ENCODE measurements at regions not wholly inside any gene's neighbourhood (a gene's known extent, or its start where the extent isn't known, plus 50 kb on each side); places are given as distances from the start of the nearest gene placed in this dataset.

GRCh38 chr13:50286324-50286723 is 271.1 kb downstream of the KCNRG start:
- H3K9me3 ChIP-seq (ENCODE audit: insufficient read depth, low read depth) = no peaks in the 10 kb centered on the region
- H3K27me3 ChIP-seq (ENCODE audit: insufficient read depth, low read depth) = no peaks in the 10 kb centered on the region
- no peaks in the 10 kb centered on the region for H3F3A ChIP-seq (ENCODE audit: insufficient read depth, low read depth)
- POLR2A ChIA-PET (ENCODE audit: unreplicated experiment) = no interaction called here
- no peak for TF ChIP-seq EZH2 (IDR thresholded peaks at IDR 0.05; ENCODE audit: low read depth)
- TF ChIP-seq CTCF (conservative IDR thresholded peaks at IDR 0.05) = no peak
- no peak overlapping the region for H2AFZ ChIP-seq
- intact Hi-C loops (cut with micrococcal nuclease; ENCODE audit: unreplicated experiment) = no loop called here
- no peaks in the 10 kb centered on the region for H4K20me1 ChIP-seq (ENCODE audit: insufficient read depth)
- no TSS peak for BruUV-seq (replicated peaks)
- no peak for DNase-seq
- no peaks in the 10 kb centered on the region for H3K79me2 ChIP-seq (ENCODE audit: low read depth)
- no peak overlapping the region for H3K27ac ChIP-seq
- H3K36me3 ChIP-seq (ENCODE audit: low read depth) = no peaks in the 10 kb centered on the region
- no peak overlapping the region for H3K4me3 ChIP-seq
- no peaks in the 10 kb centered on the region for H3K4me1 ChIP-seq (replicated peaks; ENCODE audit: insufficient read depth)
- H3K9me2 ChIP-seq (ENCODE audit: insufficient read depth) = no peaks in the 10 kb centered on the region
- H3K4me2 ChIP-seq = no peak overlapping the region
- CTCF ChIA-PET = no interaction called here

GRCh38 chr13:50290186-50290585 is 274.9 kb downstream of the KCNRG start:
- Histone ChIP-seq H3K4me2 (no peak overlapping the region), H3K9me2 (ENCODE audit: insufficient read depth) (no peaks in the 10 kb centered on the region), H3K4me3 (no peak overlapping the region), H3F3A (ENCODE audit: insufficient read depth, low read depth) (no peaks in the 10 kb centered on the region), H3K9me3 (ENCODE audit: insufficient read depth, low read depth) (no peaks in the 10 kb centered on the region), H3K27ac (no peak overlapping the region), H3K4me1 (replicated peaks; ENCODE audit: insufficient read depth) (no peaks in the 10 kb centered on the region), H3K79me2 (ENCODE audit: low read depth) (no peaks in the 10 kb centered on the region), H4K20me1 (ENCODE audit: insufficient read depth) (no peaks in the 10 kb centered on the region), H3K27me3 (ENCODE audit: insufficient read depth, low read depth) (no peaks in the 10 kb centered on the region), H2AFZ (no peak overlapping the region), H3K36me3 (ENCODE audit: low read depth) (no peaks in the 10 kb centered on the region)
- intact Hi-C loops (cut with micrococcal nuclease; ENCODE audit: unreplicated experiment) = no loop called here
- ChIA-PET POLR2A (ENCODE audit: unreplicated experiment) (no interaction called here), CTCF (no interaction called here)
- DNase-seq = no peak
- BruUV-seq (replicated peaks) = no TSS peak
- TF ChIP-seq EZH2 (IDR thresholded peaks at IDR 0.05; ENCODE audit: low read depth) (no peak), CTCF (conservative IDR thresholded peaks at IDR 0.05) (no peak)

- no TSS peak for BruUV-seq (replicated peaks)
- CTCF ChIA-PET = no interaction called here
Measured at GRCh38 chr13:50291611-50292010, 276.4 kb downstream of the KCNRG start.

More at GRCh38 chr13:50291611-50292010, 276.4 kb downstream of the KCNRG start:
- H3K27ac ChIP-seq = no peak overlapping the region
- H3K27me3 ChIP-seq (ENCODE audit: insufficient read depth, low read depth) = no peaks in the 10 kb centered on the region
- intact Hi-C loops (cut with micrococcal nuclease; ENCODE audit: unreplicated experiment) = no loop called here
- no peak overlapping the region for H3K4me3 ChIP-seq
- no peaks in the 10 kb centered on the region for H3K9me2 ChIP-seq (ENCODE audit: insufficient read depth)
- no peaks in the 10 kb centered on the region for H3K4me1 ChIP-seq (replicated peaks; ENCODE audit: insufficient read depth)
- H2AFZ ChIP-seq = no peak overlapping the region
- no peaks in the 10 kb centered on the region for H3F3A ChIP-seq (ENCODE audit: insufficient read depth, low read depth)
- H3K9me3 ChIP-seq (ENCODE audit: insufficient read depth, low read depth) = no peaks in the 10 kb centered on the region
- POLR2A ChIA-PET (ENCODE audit: unreplicated experiment) = no interaction called here
- H3K4me2 ChIP-seq = no peak overlapping the region
- H4K20me1 ChIP-seq (ENCODE audit: insufficient read depth) = no peaks in the 10 kb centered on the region
- DNase-seq = no peak
- H3K36me3 ChIP-seq (ENCODE audit: low read depth) = no peaks in the 10 kb centered on the region
- TF ChIP-seq CTCF (conservative IDR thresholded peaks at IDR 0.05) = no peak
- no peak for TF ChIP-seq EZH2 (IDR thresholded peaks at IDR 0.05; ENCODE audit: low read depth)
- no peaks in the 10 kb centered on the region for H3K79me2 ChIP-seq (ENCODE audit: low read depth)

All from PC-9 (cell line).